GM18861 (cell line): ENCODE measurements at regions not wholly inside any gene's neighbourhood (a gene's known extent, or its start where the extent isn't known, plus 50 kb on each side); places are given as distances from the start of the nearest gene placed in this dataset.
"Not testable (repeated sequence)": the region's sequence is repeated elsewhere in the genome, so short reads cannot be mapped to it uniquely, and the experiment has no call there.

Source experiments
- ATAC-seq: cut with Tn5 transposase; IDR thresholded peaks from one replicate; pipeline ENCODE4 v1.9.1; 2021; ENCODE audit not compliant: unreplicated experiment

DNA sequence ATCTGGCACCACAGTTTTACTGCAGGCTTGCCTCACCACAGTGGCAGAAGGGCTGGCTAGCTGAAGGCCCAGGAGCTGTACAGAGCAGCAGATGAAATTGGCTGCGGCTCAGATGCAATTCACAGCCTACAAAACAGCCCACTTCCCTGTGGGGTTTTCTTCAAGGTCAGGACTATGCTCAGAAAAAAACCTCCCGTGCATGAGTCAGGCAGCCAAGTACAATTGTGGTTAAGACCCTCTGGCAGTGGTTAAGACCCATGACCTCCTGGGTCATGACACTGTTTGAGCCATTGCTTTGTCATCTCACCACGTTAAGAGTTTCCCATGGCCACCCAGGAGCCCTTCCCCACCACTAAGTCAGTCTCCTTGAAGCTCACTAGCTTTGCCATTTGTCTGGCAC is 276.3 kb downstream of the HNRNPD start:
- ATAC-seq: no peak

DNA sequence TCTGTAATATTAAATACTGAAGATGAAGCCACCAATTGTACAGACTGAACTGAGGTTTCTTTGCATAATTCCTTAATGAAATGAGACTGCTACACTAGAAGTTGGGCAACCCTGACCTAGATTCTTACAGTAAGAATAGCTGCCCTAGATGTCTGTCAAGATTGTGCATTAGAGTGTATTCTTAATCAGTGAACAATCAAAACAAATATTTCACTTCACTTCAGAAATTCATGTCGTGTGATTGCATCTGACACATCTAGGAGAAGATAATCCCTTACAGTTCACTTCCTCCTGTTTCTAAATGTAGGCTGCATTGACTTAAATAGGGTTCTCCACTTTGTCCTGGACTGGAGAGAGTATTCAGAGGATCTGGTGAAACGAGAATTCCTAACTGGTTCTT is 283.1 kb downstream of the HNRNPD start:
- no peak for ATAC-seq

DNA sequence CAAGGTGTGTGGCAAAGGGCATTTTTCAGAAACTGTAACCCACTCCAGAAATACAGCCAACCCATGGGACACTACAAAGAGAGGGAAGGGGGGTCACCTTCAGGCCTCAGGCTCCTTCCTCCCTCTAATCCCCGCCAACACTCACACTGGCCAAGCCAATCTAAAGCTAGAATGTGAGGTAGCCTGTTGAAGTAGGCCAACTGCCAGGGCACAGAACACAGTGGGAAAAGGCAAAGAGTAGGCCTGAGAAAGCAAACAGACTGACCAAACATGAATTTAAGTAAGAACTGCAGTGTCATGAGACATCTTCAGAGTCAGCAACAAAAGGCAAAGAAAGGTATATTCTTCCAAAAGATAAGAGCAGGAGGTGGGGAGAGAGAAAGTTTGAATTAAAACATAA is 289.0 kb downstream of the HNRNPD start:
- no peak for ATAC-seq

DNA sequence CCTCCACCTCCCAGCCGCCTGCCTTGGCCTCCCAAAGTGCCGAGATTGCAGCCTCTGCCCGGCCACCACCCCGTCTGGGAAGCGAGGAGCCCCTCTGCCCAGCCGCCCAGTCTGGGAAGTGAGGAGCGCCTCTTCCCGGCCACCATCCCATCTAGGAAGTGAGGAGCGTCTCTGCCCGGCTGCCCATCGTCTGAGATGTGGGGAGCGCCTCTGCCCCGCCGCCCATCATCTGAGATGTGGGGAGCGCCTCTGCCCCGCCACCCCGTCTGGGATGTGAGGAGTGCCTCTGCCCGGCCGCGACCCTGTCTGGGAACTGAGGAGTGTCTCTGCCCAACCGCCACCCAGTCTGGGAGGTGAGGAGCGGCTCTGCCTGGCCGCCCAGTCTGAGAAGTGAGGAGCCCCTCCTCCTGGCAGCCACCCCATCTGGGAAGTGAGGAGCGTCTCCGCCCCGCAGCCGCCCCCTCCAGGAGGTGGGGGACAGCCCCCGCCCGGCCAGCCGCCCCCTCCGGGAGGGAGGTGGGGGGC is 296.3 kb downstream of the HNRNPD start:
- not testable (repeated sequence) for ATAC-seq

GRCh38 chr4:82076809-82077208 is 297.0 kb downstream of the HNRNPD start:
- no peak for ATAC-seq

- no peak for ATAC-seq
These were observed 297.4 kb downstream of the HNRNPD start for GRCh38 chr4:82076359-82076758.

- ATAC-seq: no peak
These were observed 301.8 kb downstream of the HNRNPD start for GRCh38 chr4:82071951-82072350.

DNA sequence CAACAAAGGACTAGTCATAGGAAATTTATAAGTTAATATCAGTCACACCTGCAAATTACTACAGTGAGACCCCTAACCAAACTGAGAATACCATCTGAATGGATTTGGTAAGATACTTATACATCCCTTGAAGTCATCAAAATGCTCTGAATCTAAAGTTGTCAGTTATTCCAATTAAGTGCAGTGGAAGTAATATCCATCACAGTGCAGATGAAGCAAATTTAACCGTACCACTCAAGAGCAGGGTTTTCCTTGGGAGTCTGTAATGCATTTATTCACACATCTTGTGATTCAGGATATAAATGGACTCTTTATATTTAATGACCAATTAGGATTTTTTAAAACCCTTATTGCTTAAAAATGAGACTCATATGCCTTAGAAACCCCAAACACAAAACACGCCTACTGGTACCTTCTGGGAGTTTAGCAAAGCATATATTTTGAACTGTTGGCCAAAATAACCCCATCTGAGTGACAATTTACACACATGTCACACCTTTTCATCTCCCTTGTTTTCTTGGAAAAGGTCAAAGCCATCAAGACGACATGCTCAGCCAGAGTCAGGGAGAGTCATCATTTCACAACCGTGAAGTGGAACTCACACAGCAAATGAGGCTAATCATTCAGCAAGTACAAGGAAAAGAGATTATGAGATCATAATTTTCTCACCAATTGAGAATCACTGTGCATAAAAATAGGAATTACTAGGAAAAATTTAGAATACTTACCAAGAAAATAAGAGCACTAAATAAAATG is 303.7 kb downstream of the HNRNPD start:
- no peak for ATAC-seq

GRCh38 chr4:82063017-82063416 is 310.8 kb downstream of the HNRNPD start:
- no peak for ATAC-seq

GRCh38 chr4:82057990-82058544 is 315.7 kb downstream of the HNRNPD start:
- no peak for ATAC-seq

- ATAC-seq: no peak
These were observed 318.6 kb downstream of the HNRNPD start for GRCh38 chr4:82055156-82055555.

GRCh38 chr4:82053396-82053795 is 320.4 kb downstream of the HNRNPD start:
- ATAC-seq: no peak

DNA sequence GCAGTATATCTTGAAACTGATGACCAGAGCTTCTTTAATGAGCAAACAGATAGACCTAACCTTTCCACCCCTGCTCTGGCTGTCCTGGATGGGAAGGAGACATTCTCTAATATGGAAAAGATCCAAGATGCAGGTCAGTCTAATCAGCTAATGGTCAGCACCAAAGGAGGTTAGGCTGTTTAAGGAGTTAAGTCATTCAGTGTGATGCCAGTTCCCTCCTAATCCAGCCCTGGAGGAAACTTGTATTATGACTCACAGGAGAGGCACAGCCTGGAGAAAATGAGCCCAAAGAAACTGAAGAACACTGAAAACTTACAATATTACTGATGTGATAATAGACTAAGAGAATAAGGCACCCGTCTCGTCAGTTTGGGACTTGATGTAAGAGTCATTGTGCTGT is 323.0 kb downstream of the HNRNPD start:
- no peak for ATAC-seq

DNA sequence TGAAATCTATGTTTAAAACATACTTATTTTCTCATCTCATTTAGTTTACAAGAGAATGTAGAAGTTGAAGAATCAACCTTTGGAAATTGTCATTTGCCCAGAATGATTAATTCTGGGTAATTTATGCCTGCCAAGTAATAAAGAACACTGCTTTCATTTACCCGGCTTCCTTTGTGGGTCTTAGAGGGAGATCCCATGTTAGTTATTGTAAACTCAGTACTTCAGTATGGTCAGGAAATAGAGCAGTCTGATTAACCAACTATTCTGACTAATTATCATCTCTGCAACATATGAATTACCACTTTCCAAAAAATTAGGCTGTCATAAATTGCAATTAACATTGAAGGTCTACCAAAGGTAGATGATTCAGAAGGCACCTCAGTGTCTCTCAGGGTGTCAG is 324.5 kb downstream of the HNRNPD start:
- ATAC-seq: no peak

DNA sequence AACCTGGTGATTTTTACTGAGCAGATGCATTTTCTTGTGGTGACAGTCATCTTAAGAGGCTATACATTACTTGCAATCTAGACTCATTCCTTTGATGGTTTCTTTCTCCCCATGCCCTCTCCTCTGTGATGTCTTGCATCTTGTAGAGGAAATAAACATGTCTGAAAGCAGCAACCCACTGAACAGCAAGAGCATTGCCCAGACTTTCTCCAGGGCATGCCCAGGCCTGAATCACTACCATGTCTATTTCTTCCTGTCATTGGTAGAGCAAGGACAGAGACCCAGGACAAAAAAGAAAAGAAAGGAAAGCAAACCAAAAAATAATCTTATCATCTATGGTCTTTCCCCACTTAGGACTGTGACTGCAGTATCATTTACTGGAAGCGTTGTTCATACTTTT is 326.1 kb downstream of the HNRNPD start:
- no peak for ATAC-seq

GRCh38 chr4:82046796-82047195 is 327.0 kb downstream of the HNRNPD start:
- no peak for ATAC-seq

DNA sequence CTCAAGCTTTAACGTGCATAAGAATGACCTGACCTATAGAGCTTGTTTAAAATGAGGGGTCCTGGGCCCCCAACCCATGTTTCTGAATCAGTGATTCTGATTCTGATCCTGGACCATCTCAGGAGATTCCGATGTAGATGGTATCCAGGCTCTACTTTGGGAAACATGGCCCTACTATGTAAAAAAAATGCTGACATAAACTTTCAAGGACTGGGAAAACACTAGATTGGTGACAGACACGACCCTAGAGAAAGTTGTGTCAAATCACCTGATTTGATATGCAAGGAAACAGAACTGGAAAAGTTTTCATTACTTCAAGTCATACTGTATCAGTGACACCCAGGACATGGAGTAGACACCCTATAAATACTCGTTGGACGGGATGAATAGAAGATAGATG is 328.5 kb downstream of the HNRNPD start:
- ATAC-seq: no peak

GRCh38 chr4:82044141-82044993 is 329.4 kb downstream of the HNRNPD start:
- no peak for ATAC-seq

GRCh38 chr4:82043809-82044137 is 330.0 kb downstream of the HNRNPD start:
- ATAC-seq: no peak

DNA sequence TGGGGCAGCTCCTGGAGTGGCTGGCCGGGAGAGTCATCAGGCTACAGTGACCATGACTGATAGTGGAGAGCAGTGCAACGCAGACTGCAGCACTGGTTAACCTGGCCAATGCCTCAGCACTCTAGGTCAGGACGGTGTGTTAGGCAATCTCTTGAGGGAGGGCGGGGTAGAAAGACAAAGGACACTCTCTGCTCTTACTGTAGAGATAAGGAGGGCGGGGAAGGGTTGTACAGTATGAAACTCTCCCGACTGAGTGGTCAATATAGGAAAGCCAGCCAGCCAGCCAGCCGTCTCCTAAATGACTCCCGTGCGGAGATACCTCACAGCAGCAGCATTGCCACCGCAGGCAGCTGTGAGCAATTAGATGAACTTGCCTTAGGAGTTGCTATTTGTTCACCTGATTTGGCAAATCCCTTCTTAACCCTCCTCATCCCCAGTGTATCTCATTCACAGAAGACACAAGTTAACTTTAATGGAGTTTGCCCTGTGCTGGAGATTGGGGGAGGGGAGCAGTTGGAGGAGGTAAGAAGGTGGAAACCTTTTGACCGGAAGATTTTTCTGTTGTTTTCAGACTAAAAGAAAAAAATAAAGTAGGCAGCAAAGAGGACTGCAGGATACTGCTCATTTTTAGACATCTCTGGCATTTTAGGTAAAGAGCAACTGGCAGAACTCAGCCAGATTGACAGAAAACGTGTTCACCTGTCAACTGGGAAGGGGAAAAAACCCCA is 330.5 kb downstream of the HNRNPD start:
- no peak for ATAC-seq

DNA sequence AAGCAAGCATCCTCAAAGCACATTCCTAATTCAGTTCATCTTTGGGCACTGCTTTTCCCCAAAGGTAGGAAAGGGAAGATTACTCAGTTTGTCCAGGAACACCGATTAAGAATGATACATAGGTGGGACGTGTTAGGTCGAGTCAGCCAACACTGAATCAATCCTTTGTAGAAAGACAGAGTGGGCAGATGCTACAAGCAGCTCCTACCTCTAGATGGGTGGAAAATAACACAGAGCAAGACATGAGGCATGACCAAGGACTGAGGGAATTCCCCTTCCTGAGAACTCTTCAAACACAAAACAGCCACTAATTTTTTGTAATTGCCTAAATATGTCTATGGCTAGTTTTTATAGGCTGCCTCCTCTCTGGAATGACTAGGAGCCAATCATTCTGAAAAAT is 331.7 kb downstream of the HNRNPD start:
- ATAC-seq: no peak
